Stimulated activated CD8-positive, alpha-beta memory T cell treated with anti-CD3 and anti-CD28 coated beads, Interleukin-4, amount 100 ng/mL, for 4 hours (primary cell): ENCODE measurements at regions not wholly inside any gene's neighbourhood (a gene's known extent, or its start where the extent isn't known, plus 50 kb on each side); places are given as distances from the start of the nearest gene placed in this dataset.

Experiments
- DNase-seq, 2 donors: peaks; one replicate each; pipeline ENCODE4 v3.0.0-alpha.2; 2020; ENCODE audit warnings: low read depth in 2 of 2, low spot score in 1 of 2

- no peak for DNase-seq
These were observed 1451.0 kb upstream of the IGFBP7 start for GRCh38 chr4:58561170-58561569.

GRCh38 chr4:58560736-58561135 is 1450.6 kb upstream of the IGFBP7 start:
- DNase-seq: no peak

GRCh38 chr4:58553679-58554078 is 1443.5 kb upstream of the IGFBP7 start:
- no peak for DNase-seq

GRCh38 chr4:58553031-58553430 is 1442.8 kb upstream of the IGFBP7 start:
- no peak for DNase-seq

- no peak for DNase-seq
These were observed 1441.5 kb upstream of the IGFBP7 start for GRCh38 chr4:58551676-58552075.

- DNase-seq: no peak
These were observed 1433.3 kb upstream of the IGFBP7 start for GRCh38 chr4:58543465-58543864.

GRCh38 chr4:58541926-58542325 is 1431.7 kb upstream of the IGFBP7 start:
- no peak for DNase-seq

- no peak for DNase-seq
These were observed 1412.7 kb upstream of the IGFBP7 start for GRCh38 chr4:58522765-58523382.

GRCh38 chr4:58515226-58515625 is 1405.0 kb upstream of the IGFBP7 start:
- DNase-seq: no peak

- no peak for DNase-seq
These were observed 1404.1 kb upstream of the IGFBP7 start for GRCh38 chr4:58514299-58514698.

- DNase-seq: no peak
These were observed 1400.5 kb upstream of the IGFBP7 start for GRCh38 chr4:58510652-58511051.

GRCh38 chr4:58507079-58507478 is 1396.9 kb upstream of the IGFBP7 start:
- DNase-seq: no peak

- DNase-seq: no peak
These were observed 1392.7 kb upstream of the IGFBP7 start for GRCh38 chr4:58502839-58503238.

GRCh38 chr4:58499182-58499581 is 1389.0 kb upstream of the IGFBP7 start:
- DNase-seq: no peak

- DNase-seq: no peak
These were observed 1381.4 kb upstream of the IGFBP7 start for GRCh38 chr4:58491620-58492019.

- no peak for DNase-seq
These were observed 1367.8 kb upstream of the IGFBP7 start for GRCh38 chr4:58477950-58478349.

- DNase-seq: no peak
These were observed 1367.3 kb upstream of the IGFBP7 start for GRCh38 chr4:58477513-58477912.

- no peak for DNase-seq
These were observed 1364.9 kb upstream of the IGFBP7 start for GRCh38 chr4:58475097-58475496.

- no peak for DNase-seq
These were observed 1354.8 kb upstream of the IGFBP7 start for GRCh38 chr4:58465031-58465430.

- DNase-seq: no peak
These were observed 1346.7 kb upstream of the IGFBP7 start for GRCh38 chr4:58456727-58457384.

GRCh38 chr4:58453956-58454355 is 1343.8 kb upstream of the IGFBP7 start:
- no peak for DNase-seq

- no peak for DNase-seq
These were observed 1341.5 kb upstream of the IGFBP7 start for GRCh38 chr4:58451707-58452106.

GRCh38 chr4:58435871-58436270 is 1325.7 kb upstream of the IGFBP7 start:
- no peak for DNase-seq
